ENCODE measurements at regions not wholly inside any gene's neighbourhood (a gene's known extent, or its start where the extent isn't known, plus 50 kb on each side); places are given as distances from the start of the nearest gene placed in this dataset.

- TF ChIP-seq REST (IDR thresholded peaks at IDR 0.05; ENCODE audit: low read depth) (no peak), SP1 (IDR thresholded peaks at IDR 0.05; ENCODE audit: low read depth) (no peak), ATF3 (IDR thresholded peaks at IDR 0.05) (no peak), YY1 (IDR thresholded peaks at IDR 0.05; ENCODE audit: extremely low read depth, insufficient replicate concordance, low read depth, low read length) (no peak)
Observed at GRCh38 chr11:15824060-15824459, 532.3 kb downstream of the SOX6 start (continued).

- no peak overlapping the region for H3K4me2 ChIP-seq (ENCODE audit: low read length)
- CTCF ChIA-PET, result interaction anchor here (1.0 to 1.3 kb wide), 2 partner anchors 12 to 31 kb away, joined by 3 read pairs; no protein-coding TSS in a partner anchor
- no peaks in the 10 kb centered on the region for H3K9me3 ChIP-seq (ENCODE audit: control insufficient read depth in 1 of 2, insufficient read depth in 1 of 2, low read depth in 1 of 2, low read length in 2 of 2)
- DNase-seq (ENCODE audit: low read depth, low spot score), result no peak
- no peaks in the 10 kb centered on the region for H3K79me2 ChIP-seq (ENCODE audit: insufficient read depth, low read length)
- H3K9me2 ChIP-seq (ENCODE audit: insufficient read depth), result no peaks in the 10 kb centered on the region
- H3K4me3 ChIP-seq (replicated peaks in 1 of 2; ENCODE audit: low read depth in 1 of 2, low read length in 2 of 2), result no peak overlapping the region
- RAD21 ChIA-PET (ENCODE audit: low non-redundant PET in 1 of 2, low total read pairs in 2 of 2, uncharacterized antibody in 2 of 2, unreplicated experiment in 2 of 2), result no interaction called here
- TF ChIP-seq CBX3 (IDR thresholded peaks at IDR 0.05; ENCODE audit: low read depth) (no peak), ZFX (IDR thresholded peaks at IDR 0.05) (no peak), CTCF (IDR thresholded peaks at IDR 0.05 in 2 of 3, conservative IDR thresholded peaks at IDR 0.05 in 1 of 3; ENCODE audit: borderline replicate concordance in 1 of 3, insufficient read depth in 1 of 3, low read depth in 2 of 3, low read length in 2 of 3) (no peak), JUND (IDR thresholded peaks at IDR 0.05) (no peak), TCF7L2 (IDR thresholded peaks at IDR 0.05; ENCODE audit: borderline replicate concordance, extremely low read depth, insufficient read depth, insufficient read length) (no peak)
- no peaks in the 10 kb centered on the region for H3K4me1 ChIP-seq (ENCODE audit: control insufficient read depth in 1 of 2, insufficient read depth in 2 of 2, low read length in 2 of 2)
- H3K27ac ChIP-seq (ENCODE audit: low read depth, low read length), result no peak overlapping the region
- intact Hi-C loops (cut with micrococcal nuclease), result no loop called here
- no peaks in the 10 kb centered on the region for H4K20me1 ChIP-seq (ENCODE audit: insufficient read depth)
- POLR2A ChIA-PET, result no interaction called here
- no peak overlapping the region for H2AFZ ChIP-seq (ENCODE audit: low read depth, low read length, poor library complexity, severe bottlenecking)
- no peak for ATAC-seq
- no TSS peak for BruUV-seq (replicated peaks)
- H3K27me3 ChIP-seq (ENCODE audit: insufficient read depth, low read length), result 0 out of 2 replicates have a peak, but pooled peaks cover 4% of the 10 kb centered on the region
- H3K36me3 ChIP-seq (ENCODE audit: control insufficient read depth in 1 of 2, insufficient read depth in 2 of 2, low read length in 2 of 2), result no peaks in the 10 kb centered on the region
- H3K9ac ChIP-seq (ENCODE audit: low read length), result no peak overlapping the region
Observed at GRCh38 chr11:15825976-15826650, 530.2 kb downstream of the SOX6 start.

Measured in HCT116 (cell line).